ENCODE measurements at regions not wholly inside any gene's neighbourhood (a gene's known extent, or its start where the extent isn't known, plus 50 kb on each side); places are given as distances from the start of the nearest gene placed in this dataset.

- TF ChIP-seq, protein P1, sequence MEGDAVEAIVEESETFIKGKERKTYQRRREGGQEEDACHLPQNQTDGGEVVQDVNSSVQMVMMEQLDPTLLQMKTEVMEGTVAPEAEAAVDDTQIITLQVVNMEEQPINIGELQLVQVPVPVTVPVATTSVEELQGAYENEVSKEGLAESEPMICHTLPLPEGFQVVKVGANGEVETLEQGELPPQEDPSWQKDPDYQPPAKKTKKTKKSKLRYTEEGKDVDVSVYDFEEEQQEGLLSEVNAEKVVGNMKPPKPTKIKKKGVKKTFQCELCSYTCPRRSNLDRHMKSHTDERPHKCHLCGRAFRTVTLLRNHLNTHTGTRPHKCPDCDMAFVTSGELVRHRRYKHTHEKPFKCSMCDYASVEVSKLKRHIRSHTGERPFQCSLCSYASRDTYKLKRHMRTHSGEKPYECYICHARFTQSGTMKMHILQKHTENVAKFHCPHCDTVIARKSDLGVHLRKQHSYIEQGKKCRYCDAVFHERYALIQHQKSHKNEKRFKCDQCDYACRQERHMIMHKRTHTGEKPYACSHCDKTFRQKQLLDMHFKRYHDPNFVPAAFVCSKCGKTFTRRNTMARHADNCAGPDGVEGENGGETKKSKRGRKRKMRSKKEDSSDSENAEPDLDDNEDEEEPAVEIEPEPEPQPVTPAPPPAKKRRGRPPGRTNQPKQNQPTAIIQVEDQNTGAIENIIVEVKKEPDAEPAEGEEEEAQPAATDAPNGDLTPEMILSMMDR (IDR thresholded peaks at IDR 0.05; ENCODE audit: insufficient read depth, low read depth, low read length) = no peak
- TF ChIP-seq EZH2 (IDR thresholded peaks at IDR 0.05; ENCODE audit: insufficient read depth, low read length) = no peak
These were observed 363.5 kb downstream of the DEPDC1B start for GRCh38 chr5:60336491-60336890.
